GM10266 (cell line): ENCODE measurements at regions not wholly inside any gene's neighbourhood (a gene's known extent, or its start where the extent isn't known, plus 50 kb on each side); places are given as distances from the start of the nearest gene placed in this dataset.

Experiments
- DNase-seq: peaks from one replicate; pipeline ENCODE4 v3.0.0; 2012; ENCODE audit errors: extremely low spot score
- CTCF ChIP-seq: IDR thresholded peaks from 2 replicates; pipeline ENCODE4 v1.5.1; 2012; ENCODE audit warnings: mild to moderate bottlenecking, low read depth; ENCODE audit not compliant: control insufficient read depth, insufficient read depth; ENCODE audit errors: missing control alignments

- TF ChIP-seq CTCF, result no peak
Measured at GRCh38 chr5:56337715-56338319, 104.7 kb upstream of the ANKRD55 start.

GRCh38 chr5:56335212-56335611, 102.1 kb upstream of the ANKRD55 start:
- TF ChIP-seq CTCF, result no peak
- DNase-seq, result no peak

More at GRCh38 chr5:56337715-56338319, 104.7 kb upstream of the ANKRD55 start:
- no peak for DNase-seq

GRCh38 chr5:56330806-56331205, 97.7 kb upstream of the ANKRD55 start:
- TF ChIP-seq CTCF, result no peak
- DNase-seq, result no peak

GRCh38 chr5:56330167-56330566, 97.0 kb upstream of the ANKRD55 start:
- DNase-seq, result no peak
- no peak for TF ChIP-seq CTCF

GRCh38 chr5:56329652-56330051, 96.5 kb upstream of the ANKRD55 start:
- peak; percentile 41 for DNase-seq

GRCh38 chr5:56328753-56329560, 95.8 kb upstream of the ANKRD55 start:
- DNase-seq, result no peak
- TF ChIP-seq CTCF, result no peak

More at GRCh38 chr5:56329652-56330051, 96.5 kb upstream of the ANKRD55 start:
- no peak for TF ChIP-seq CTCF

GRCh38 chr5:56327809-56328208, 94.7 kb upstream of the ANKRD55 start:
- no peak for DNase-seq
- TF ChIP-seq CTCF, result no peak
